ENCODE measurements at regions not wholly inside any gene's neighbourhood (a gene's known extent, or its start where the extent isn't known, plus 50 kb on each side); places are given as distances from the start of the nearest gene placed in this dataset.

DNA sequence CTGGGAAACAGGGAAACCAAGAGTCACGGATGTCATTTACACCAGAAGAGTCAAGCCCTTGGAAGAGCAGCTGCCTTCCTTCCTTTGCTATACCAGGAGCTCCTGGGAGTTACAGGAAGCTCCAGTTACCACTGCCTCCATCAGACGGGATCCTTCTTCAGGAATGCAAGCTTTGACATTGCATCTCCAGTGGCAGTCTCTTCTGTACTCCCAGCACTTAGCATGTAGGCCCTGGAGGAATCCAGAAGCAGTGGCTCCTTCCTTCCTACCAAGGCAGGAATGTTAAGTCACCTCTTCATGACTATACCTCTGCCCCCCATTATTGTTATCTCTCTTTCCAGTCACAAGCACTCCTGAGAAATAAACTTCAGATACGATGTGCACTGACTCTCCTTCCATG, 836.0 kb downstream of the MAFB start:
- DNase-seq = no peak

DNA sequence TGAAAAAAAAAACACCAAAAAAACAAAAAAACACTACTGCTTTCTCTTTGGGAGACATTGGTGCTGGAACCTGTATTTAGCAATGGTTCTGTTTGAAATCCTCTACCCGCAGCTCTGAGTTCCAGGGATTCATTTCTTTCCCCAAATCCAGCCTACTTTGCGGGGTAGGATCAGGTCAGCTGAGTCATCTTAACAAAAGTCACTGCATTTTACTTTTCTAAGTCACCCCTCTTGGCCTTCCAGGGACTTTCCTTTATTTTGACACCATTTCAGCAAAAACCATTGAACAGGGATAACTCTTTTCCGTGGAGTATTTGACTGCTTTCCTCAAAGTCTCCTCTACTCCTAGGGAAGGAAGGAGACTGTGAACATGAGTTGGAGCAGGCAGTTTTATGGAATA, 837.6 kb downstream of the MAFB start:
- DNase-seq = no peak

DNA sequence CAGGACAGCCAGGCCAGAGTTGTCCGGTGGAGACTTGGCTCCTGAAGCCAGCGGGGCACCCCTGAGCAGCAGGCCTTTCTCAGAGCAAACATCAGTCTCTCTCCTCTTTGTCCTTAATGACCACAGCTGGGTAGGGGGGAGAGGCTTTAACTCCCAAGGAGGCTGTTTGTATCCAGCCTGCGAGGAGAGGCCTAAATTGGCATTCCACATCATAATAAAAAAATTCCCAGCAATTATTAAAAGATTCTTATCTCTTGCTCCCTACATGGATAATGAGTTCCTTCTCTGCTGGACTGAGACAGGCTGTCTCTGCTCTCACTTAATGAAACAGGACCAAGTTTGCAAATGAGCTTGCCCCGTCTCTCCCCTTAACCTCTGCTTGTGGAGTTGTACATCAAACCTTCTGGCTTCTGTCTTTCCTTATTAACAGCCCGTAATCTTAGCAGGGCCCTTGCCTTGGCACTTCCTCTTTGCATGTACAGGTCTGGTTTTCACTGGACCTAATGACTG, 838.2 kb downstream of the MAFB start:
- DNase-seq = no peak

DNA sequence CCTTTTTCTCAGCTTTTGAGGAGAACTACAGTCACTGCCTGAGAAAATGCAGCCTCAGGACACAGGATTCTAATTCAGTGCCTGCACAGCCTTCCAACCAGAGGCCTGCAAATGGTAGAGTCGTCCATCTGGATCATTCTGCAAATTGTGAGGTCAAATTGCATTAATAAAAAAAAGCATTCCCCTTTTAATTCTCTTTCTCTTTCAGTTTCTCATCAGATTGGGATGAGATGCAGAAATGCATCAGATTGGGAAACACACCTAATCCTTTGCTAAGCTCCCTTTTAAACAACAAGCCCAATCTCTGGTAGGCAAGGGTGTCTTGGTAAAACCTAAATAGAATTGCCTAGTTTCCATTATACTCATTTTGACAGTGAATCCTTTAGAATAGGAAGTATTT, 838.8 kb downstream of the MAFB start:
- no peak for DNase-seq

DNA sequence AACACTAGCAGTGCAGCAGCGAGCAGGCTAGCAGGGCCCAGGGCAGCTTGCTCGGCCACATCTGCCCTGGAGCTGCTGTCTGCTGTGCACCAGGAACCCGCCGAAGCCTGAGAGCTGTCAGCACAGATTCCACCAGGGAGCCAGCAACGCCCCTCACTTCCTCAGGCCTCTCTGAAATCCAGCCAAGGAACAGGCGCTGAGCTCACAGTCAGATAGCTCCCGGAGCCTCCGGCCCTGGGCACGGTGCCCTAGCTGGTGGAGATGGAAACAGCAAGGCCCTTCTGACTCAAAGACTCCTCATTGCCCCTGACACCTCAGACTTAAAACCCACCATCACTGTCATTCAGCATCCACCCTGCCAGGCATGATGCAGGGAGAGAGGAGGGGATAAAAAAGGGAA, 839.4 kb downstream of the MAFB start:
- no peak for DNase-seq

DNA sequence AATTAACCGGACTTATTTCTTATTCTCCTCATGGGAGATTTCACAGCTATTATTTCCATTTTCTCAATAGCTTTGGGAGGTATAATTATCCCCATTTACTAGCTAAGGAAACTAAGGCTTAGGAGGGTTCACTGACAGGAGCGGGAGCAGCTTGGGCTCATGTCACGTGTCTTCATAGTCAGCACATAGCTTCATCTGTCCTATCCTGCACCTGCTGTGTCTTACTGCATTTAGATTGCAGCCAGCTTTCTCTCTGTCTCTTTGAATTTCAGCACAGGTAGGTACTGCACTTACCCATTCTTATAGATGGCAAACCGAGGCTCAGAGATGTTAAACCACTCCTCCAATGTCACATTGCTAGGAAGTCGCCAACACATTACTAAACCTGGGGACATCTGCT, 839.9 kb downstream of the MAFB start:
- DNase-seq = no peak

DNA sequence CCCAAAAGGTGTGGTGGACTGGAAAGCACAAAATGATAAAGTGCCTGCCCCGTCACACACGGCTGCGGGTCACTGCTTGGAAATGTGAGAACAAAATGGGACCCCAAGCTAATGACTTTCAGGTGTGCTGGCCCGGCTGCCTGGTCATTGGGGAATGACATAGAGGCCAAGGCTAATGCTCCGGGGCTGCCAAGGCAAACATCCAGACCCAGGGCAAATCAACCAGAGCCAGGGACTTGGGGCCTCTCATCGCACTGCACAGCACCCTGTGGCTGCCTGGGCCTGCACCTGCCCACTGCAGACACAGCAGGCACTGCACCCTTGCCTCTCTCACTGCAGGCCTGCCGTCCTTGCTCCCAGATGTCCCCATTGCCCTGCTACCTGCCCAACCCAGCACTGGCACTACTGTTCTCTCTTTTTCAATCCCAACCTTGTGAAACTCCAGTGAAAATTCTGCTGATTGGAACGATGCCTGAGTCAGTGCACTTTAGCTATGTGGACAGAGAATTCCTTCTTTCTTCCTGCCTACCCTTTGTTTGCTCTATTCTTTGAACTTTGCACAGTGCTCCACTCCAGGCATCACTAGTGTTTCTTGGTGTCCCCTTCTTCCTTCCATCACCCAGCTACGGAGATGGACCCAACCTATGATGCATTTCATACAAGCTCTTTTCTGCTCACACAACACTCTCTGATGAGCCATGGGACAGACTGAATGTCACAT, 849.5 kb downstream of the MAFB start:
- DNase-seq = no peak

DNA sequence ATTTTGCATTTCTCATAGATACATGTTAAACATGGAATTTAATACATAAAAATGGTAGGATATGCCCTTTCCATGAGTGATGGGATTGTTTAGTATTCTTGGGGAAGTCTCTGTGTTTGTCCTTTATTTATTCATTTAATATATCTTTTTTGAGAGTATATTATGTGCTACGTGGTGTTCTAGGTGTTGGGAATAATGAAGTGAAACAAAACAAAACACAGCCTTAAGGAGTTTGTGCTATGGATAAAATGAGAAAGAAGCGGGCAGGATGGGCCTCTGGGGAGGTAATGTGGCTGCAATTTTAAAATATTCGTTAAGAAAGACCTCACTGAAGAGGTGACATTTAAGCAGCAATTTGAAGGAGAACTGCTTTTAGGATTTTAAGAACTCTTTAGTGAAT, 851.5 kb downstream of the MAFB start:
- DNase-seq = no peak

DNA sequence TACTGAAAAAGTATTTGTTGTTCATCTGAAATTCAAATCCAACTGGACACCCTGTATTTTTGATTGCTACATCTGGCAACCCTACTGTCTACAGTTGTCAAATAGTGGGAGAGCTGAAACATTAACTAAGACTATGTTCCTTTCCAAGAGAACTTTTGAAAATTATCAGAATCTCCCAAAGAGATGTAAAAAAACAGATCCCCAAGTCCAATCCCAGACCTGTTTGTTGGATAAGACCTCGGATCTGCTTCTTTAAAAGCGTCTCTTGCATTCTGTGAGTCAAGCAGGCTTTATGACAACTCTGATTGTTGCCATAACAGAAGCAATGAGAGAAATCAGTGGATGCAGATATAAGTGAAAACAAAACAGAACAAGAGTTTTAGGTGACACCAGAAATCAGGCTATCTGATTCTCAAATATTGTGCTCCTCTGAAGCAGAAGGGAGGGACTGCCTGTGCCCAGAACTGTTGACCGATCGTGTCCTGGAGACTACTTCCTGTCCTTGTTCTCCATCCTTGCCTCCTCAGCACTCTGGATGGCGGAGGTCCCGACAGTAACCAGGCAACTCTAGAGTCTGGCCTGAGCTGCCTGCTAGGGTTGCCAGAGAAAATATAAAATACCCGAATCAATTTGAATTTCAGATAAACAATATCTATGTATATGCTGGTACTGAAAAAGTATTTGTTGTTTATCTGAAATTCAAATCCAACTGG, 853.8 kb downstream of the MAFB start:
- no peak for DNase-seq

DNA sequence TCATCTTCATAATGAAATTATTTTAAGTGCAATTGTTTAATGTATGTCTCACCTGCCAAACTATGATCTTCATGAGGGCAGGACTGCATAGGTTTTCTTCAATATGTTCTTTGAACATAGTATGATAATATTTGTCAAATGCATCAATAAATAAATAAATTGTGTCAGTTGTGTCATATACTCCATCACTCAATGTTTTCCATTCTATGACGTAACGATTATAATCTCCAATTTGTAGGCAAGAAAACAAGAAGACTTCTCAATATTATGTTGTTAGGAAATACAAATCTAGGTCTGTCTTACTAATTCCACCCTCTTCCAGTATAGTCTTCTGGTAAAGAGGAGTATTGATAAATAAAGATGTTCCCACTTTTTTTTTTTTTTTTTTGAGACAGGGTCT, 858.1 kb downstream of the MAFB start:
- DNase-seq = no peak

DNA sequence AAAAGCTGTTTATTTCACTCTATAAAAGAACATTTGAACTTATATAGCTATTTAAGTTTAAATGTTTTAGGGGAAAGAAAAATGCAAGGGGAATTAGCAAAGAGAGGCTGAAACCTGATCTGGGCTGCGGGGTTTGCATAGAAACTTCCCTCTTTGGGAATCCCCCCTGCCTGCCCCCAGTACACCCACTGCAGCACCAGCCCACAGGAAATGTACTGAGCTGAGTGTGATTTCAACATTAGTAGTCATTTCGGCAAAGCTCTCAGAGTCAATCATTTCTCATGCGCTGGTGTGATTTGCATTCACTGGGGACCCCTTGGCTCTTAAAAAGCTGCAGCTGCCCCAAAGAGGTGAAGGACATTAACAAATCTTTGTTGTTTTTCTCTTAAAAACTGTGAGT, 859.4 kb downstream of the MAFB start:
- DNase-seq = no peak

DNA sequence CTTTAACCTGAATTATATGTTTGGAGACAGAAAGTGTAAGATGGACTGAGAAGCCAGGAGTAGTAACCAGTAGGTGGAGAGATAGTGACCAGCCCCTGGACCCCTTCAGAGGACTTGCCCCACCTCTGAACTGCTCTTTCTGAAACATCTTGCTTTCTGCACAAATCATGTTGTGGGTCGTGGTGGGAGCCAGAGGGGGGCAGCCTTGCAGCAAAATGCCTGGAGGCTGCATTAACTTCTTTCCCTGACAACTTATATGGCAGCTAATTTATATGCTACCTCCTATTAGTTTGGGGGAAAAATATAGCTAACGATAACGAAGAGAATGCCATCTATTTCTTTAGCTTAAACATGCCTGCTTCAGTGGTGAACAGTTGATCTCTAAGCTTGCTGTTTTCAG, 859.8 kb downstream of the MAFB start:
- no peak for DNase-seq

DNA sequence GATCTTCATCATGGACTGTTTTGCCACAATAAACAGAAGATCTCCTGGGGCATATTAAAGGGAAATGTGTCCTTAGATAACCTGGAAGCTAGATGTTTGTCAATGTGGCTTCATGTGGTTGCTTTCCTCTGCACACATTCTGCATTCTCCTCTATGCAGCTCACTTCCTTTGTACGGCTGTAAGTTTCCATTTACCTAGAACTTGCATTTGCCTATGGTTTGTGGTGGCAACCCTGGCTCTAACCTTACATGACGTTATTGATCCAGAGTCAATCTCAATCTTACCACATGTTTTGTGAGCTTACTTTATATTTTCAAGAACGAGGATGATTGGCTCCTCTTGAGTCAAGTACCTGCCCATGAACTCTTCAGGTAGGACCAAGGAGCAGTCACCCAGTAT, 863.1 kb downstream of the MAFB start:
- no peak for DNase-seq

DNA sequence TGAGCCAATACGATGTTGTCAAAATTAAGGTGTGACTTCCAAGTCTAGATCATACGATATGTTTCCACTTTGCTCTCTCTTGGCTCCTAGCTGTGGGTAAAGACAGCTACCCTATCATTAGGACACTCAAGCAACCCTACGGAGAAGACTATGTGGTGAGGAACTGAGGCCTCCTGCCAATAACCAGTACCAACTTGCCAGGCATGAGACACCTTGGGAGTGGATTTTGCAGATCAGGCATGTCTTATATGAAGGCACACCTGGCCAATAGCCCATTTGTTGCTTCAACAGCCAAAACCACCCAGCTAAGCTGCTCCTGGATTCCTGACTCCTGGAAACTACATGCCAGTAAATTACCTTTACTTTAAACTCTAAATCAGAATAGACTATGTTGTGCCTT, 863.4 kb downstream of the DHX35 start:
- DNase-seq = no peak

DNA sequence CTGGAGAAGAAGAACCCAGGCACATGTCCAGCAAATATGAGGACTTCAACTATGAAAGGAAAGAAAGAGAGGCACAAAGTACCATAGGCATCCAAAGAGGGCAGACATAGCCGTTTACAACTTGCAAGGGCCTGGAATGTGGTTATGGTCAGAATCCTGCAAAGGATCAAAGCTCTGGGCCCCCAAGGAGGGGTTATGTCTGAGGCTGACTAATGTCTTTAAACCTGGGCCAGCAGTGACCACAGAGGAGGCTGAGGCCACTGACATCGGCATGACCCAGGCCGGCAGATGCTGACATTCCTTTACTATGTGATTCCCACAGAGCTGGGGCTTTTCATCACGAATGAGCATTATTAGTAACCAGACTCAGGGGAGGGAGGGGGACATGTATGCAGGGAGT, 861.1 kb downstream of the DHX35 start:
- DNase-seq = no peak

DNA sequence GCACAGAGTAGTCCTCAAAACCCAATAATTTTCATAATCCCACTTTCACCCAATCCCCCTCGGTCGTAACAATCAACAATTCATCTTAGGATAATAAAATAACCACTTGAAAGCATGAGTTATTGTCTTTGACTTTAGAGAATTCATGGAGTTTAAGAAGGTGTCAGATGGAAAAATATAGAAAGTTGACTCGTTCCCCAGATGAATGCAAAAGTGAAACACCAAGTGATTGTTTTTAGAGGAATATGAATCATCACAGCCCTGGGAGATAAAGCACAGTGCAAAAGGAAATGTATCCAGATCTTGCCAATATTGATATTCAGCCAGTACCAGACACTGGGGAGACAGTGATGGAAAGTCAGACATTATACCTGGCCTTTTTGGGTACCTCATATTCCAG, 860.5 kb downstream of the DHX35 start:
- no peak for DNase-seq

DNA sequence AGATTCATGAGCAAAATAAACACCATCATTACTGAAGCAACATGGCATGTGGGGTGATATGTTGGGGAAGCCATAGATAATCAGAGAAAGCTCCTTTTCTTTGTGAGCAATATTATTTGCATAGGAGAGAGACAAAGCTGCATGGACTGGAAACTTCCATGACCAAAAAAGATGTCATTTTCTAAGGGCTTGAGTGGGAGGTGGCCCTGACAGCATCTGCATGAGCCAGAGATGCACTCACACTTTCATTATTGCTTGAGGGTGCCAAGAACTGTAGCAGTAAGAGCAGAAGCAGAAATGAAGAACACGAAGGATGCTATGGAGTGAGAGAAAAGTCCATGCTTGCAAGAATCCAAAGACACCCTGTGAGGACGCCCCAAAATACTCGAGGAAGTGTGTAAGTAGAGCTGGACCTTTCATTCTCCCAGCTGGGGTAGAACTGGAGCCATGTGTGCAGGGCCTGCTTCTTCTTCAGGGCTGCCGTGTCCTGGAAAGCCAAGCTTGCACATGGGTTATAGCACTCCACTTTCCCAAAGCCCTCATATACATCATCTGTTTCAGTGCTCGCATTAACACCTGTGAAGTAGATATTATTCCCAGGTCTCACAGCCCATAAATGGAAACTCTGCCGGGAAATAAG, 851.2 kb downstream of the DHX35 start:
- DNase-seq = no peak

DNA sequence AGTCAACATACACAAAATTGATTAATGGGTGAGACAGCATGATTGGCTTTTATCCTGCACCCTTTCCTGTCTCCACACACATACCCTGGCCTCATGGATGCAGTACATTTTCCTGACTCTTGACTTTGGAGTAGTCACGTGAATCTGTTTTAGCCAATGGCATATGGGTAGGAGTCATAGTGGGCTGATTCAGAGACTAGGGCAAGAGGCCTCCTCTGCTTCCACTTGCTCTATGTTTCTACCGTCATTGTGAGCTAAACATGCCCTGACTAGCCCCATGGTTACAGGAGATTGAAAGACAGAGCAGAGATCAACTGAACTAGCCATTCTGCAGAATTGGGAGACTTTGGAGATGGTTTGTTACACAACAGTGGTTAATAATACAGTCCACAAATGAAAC, 850.0 kb downstream of the DHX35 start:
- no peak for DNase-seq

DNA sequence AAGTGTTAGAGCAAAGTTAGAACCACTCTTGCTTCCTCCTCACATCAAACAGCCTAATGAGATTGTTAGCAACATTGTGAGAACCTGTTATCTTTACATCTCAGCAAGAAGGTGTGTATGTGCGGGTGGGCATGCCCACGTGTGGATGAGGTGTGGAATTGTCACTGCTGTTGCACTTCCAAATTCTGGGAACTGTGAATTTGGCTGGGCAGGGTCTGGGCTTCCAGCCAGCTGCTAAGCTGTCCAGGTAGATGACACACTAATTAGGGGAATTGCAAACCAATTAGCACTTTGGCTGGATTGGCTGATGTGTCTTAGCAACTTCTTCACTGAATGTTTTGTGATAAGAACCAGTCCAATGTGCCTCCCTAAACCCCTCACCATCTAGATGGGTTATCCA, 848.2 kb downstream of the DHX35 start:
- no peak for DNase-seq

DNA sequence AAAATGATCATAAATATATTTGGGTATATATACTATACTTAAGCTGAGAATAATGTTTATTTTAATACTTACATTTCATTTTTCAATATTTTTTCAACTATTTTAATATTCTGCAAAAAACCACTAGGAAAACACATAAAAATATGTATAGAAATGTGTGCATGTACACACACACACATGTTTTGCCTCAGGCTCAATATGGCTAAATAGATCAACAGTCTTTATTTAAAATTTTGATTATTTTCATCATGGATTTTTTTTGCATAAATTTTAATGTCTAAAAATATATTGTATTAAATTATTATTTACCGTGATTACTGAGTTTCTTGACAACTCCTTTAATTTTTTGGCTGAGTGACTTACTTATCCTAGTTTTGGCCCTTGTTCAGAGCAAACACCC, 846.5 kb downstream of the DHX35 start:
- no peak for DNase-seq

DNA sequence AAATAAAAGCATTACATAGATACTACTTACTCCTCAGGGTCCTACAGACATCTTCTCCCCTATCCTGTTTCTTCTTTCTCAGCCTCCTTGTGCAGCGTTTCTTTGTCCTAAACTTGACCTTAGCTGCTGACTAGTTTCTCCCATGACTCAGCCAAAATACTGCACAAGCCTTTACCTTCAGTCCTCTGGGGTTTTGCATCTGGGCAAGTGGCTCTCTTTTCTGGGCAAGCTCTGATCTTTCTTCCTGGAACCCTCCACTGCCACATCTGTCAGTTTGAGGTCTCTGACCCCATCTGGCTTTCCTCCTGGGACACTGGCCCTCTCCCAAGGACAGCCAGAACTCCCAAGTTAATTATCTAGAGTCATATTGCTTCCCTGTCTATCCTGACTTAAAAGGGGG, 838.4 kb downstream of the DHX35 start:
- peak; percentile 2 for DNase-seq

DNA sequence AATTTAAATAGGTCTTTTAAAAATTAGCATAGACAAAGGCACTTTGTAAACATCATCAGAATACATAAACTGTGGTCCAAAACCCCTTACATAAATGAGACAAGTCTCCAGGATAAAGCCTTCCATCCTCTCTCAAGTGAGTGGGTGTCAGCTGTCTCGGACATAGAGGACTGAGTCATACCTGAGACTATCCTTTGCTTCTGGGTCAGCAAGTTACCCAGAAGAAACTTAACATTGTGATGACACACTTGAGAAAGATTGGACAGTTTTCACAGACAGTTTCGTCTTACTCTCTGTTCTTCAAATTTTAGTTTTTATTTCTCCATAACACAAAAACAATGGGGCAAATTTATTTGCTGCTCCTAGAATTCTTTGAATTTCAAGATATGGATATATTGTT, 838.0 kb downstream of the DHX35 start:
- no peak for DNase-seq

DNA sequence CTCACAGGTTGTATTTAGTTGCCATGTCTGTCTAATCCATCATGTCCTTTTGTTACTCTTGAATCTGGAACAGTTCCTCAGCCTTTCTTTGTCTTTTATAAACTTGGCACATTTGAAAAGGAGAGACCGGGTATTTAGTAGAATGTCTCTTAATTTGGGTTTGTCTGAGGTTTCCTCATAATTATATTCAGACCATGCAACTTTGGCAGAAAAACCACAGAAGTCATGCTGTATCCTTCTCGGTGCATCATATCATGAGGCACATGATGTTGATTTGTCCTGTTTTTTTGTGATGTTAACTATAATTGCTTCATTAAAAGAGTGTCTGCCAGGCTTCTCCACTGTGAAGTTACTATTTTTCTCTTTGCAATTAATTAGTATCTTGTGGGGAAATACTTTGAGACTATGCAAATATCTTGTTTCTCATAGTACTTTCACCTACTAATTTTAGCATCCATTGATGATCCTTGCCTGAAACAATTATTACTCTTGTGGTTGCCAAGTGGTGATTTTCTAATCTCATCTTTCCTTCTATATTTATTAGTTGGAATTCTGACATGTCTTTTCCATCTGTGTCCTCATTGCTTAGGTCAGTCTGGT, 837.3 kb downstream of the DHX35 start:
- no peak for DNase-seq
